Lower leg skin (tissue), 4 donors: ENCODE measurements at regions not wholly inside any gene's neighbourhood (a gene's known extent, or its start where the extent isn't known, plus 50 kb on each side); places are given as distances from the start of the nearest gene placed in this dataset.

Experiments
- DNase-seq, 2 donors: peaks; one replicate each; pipeline ENCODE4 v3.0.0-alpha.2; 2019; ENCODE audit warnings: low spot score in 2 of 2
- H3K4me3 ChIP-seq: fragments of 200-600 bp; sonication (generic); 2 replicates; pipeline ENCODE4 v1.5.1; 2017; ENCODE audit warnings: mild to moderate bottlenecking, low read depth; ENCODE audit not compliant: poor library complexity, severe bottlenecking
- POLR2A ChIP-seq, 2 donors: fragments of 450-650 bp; IDR thresholded peaks; one replicate each; pipeline ENCODE4 v1.6.1; 2016 to 2017; ENCODE audit warnings: antibody characterized with exemption in 2 of 2, mild to moderate bottlenecking in 1 of 2, moderate library complexity in 1 of 2
- WGBS, 2 donors: methylation state at CpG; one replicate each; pipeline ENCODE4 v1.1.5; 2018; 5-methylcytosine and 5-hydroxymethylcytosine counted together
- intact Hi-C: fragments of 100-400 bp; cut with DNase I; formaldehyde crosslinking; loops from one replicate; pipeline ENCODE4 v1.15.0; 2023; ENCODE audit warnings: low total_unique reads
- TF ChIP-seq, protein P1 (sequence below), 3 donors: fragments of 450-650 bp; IDR thresholded peaks; one replicate each; pipeline ENCODE4 v1.5.1; 2016; ENCODE audit warnings: antibody characterized with exemption in 3 of 3, mild to moderate bottlenecking in 3 of 3, moderate library complexity in 2 of 3

DNA sequence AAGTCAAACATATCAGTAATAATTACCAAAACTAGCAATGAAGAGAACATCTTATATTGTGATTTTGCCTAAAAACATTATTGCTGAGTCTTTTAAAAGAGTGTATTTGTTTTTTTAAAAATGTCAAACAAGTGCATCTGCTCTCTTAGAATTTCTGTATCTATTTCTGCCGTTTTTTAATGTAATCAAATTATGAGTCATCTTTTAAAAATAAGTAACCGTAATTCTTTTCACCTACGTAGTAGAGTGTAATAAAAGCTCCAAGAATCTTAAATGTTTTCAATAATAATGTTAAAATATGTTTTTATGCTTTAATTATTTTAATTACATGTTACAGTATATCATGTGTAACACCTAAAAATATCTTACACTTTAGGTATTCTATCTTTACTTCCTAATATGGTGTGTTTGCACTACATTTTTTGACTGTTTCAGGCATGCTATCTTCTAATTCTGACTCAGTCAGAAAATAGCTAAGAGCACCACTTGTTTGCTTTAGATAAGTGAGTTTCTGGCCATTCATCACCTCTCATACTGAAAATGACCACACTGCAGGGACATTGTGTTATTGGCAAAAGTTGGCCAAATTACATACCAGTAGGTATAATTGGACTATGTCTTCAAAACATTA lies 368.5 kb downstream of the PCDH7 start:
- TF ChIP-seq, protein P1, sequence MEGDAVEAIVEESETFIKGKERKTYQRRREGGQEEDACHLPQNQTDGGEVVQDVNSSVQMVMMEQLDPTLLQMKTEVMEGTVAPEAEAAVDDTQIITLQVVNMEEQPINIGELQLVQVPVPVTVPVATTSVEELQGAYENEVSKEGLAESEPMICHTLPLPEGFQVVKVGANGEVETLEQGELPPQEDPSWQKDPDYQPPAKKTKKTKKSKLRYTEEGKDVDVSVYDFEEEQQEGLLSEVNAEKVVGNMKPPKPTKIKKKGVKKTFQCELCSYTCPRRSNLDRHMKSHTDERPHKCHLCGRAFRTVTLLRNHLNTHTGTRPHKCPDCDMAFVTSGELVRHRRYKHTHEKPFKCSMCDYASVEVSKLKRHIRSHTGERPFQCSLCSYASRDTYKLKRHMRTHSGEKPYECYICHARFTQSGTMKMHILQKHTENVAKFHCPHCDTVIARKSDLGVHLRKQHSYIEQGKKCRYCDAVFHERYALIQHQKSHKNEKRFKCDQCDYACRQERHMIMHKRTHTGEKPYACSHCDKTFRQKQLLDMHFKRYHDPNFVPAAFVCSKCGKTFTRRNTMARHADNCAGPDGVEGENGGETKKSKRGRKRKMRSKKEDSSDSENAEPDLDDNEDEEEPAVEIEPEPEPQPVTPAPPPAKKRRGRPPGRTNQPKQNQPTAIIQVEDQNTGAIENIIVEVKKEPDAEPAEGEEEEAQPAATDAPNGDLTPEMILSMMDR (IDR thresholded peaks at IDR 0.05), result no peak
- no peak for TF ChIP-seq POLR2A (IDR thresholded peaks at IDR 0.05)
- intact Hi-C loops, result no loop called here
- DNase-seq, result no peak
- H3K4me3 ChIP-seq, result no peak overlapping the region
- 63 to 70% methylated on average over 3 of the region's 3 CpGs for WGBS, 2 donors

DNA sequence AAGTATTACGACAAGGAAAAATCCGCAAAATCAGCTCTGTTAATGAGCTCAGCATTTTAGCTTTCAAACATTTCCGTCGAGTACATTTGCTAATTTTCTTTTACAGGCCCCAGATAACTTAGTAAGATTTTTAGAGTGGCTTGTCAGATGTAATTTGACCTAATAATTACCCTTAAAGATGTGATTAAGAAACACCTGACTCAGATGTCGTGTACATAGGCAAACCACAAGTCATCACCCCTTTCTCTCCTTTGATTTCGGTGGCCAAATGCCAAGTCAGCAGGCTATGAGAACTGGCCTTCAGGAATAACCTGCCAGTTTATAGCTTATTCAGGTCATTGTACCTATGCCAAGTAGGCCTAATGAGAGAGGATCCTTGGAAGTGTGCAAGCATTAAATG lies 369.6 kb downstream of the PCDH7 start:
- intact Hi-C loops, result no loop called here
- TF ChIP-seq POLR2A (IDR thresholded peaks at IDR 0.05), result no peak
- TF ChIP-seq, protein P1 (IDR thresholded peaks at IDR 0.05), result no peak
- 84 to 90% methylated on average over 6 of the region's 6 CpGs for WGBS, 2 donors

DNA sequence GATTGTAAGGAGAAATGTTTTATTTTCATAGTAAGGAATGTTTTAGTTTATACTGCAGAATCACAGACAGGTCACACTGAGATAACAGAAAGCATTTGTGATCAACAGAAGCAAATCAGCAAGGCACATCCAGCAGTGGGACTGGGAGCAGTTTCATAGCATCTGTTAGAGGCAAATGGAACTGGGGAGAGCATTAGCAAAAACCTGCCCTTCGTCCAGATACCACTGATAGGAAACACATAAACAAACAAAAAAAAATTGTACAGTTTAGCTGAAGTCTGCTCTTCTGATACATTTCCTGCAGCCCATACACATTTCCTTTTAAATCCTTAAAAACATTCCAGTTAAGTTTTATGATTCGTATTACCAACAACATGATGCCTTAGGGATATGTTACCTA lies 374.3 kb downstream of the PCDH7 start:
- TF ChIP-seq, protein P1 (IDR thresholded peaks at IDR 0.05), result no peak
- no peak for TF ChIP-seq POLR2A (IDR thresholded peaks at IDR 0.05)
- WGBS, 2 donors, result 78 to 82% methylated on average over 2 of the region's 2 CpGs
- H3K4me3 ChIP-seq, result no peak overlapping the region
- no peak for DNase-seq
- intact Hi-C loops, result no loop called here

More for the DNA sequence above, 369.6 kb downstream of the PCDH7 start:
- no peak overlapping the region for H3K4me3 ChIP-seq
- no peak for DNase-seq

DNA sequence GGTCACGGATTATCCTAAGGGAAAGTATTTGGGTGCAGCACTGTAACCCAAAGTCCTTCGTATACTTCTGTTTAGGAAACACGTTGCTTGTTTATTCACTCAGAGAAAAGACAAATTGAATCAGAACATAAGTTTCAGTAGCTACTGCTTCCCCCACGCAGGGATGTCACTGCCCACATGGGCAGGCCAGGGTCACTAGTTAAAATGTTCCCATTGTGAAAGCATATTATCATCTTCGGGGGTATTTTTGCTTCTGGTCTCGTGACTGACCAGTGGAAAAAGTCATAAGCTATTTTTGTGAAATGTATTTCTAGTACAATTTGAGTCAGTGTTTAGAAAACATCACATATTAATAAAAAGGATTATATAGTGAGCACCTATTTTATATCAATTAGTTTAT lies 377.8 kb downstream of the PCDH7 start:
- WGBS, 2 donors, result 65 to 80% methylated on average over 6 of the region's 6 CpGs
- TF ChIP-seq, protein P1 (IDR thresholded peaks at IDR 0.05), result no peak
- TF ChIP-seq POLR2A (IDR thresholded peaks at IDR 0.05), result no peak
- H3K4me3 ChIP-seq, result no peak overlapping the region
- intact Hi-C loops, result no loop called here
- no peak for DNase-seq

DNA sequence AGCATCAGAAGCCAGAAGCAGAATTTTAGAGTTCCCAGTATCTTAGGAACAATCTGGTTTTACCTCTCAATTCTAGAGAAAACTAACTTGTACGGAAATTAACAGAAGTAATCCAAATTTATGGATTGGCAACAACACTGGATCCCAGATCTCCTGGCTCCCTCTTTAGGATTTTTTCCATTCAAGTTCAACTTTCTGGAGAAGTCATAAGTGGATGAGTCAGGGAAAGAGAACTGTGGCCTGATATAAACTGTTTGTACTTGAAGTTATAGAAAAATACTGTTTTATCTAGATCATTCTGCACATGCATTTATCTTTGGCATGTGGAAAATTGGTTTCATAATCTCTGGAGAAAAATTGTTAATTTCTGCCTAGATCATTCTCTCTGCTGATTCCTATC lies 380.4 kb downstream of the PCDH7 start:
- 37 to 38% methylated on average over 1 of the region's 1 CpG for WGBS, 2 donors
- H3K4me3 ChIP-seq, result no peak overlapping the region
- intact Hi-C loops, result no loop called here
- DNase-seq, result no peak
- TF ChIP-seq, protein P1 (IDR thresholded peaks at IDR 0.05), result no peak
- no peak for TF ChIP-seq POLR2A (IDR thresholded peaks at IDR 0.05)

DNA sequence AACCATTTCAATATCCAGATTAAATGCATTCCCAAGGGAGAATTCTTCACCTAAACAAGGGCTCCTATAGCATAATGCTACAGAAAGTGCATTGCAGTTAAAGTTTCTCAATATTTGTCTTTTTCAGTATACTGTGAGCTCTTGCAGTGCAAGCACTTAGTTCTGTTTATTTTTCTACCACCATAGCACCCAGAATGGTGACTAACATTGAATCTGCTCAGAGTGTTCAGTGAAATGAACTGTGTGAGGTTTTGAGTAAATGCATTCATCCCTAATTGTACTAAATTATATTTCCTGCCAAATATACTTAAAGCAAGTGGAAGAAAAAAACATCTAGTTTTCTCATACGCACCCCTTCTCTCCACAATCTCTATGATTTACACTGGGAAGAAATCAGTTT lies 383.9 kb downstream of the PCDH7 start:
- WGBS, 2 donors, result 88 to 90% methylated on average over 1 of the region's 1 CpG
- no peak overlapping the region for H3K4me3 ChIP-seq
- intact Hi-C loops, result no loop called here
- TF ChIP-seq POLR2A (IDR thresholded peaks at IDR 0.05), result no peak
- TF ChIP-seq, protein P1 (IDR thresholded peaks at IDR 0.05), result no peak
- no peak for DNase-seq
